WTC11 (cell line): ENCODE measurements at regions not wholly inside any gene's neighbourhood (a gene's known extent, or its start where the extent isn't known, plus 50 kb on each side); places are given as distances from the start of the nearest gene placed in this dataset.

Source experiments
- ATAC-seq: fragments of 200-7000 bp; cut with Tn5 transposase; 2 replicates; pipeline ENCODE4 v1.10.0; 2021; ENCODE audit warnings: mild to moderate bottlenecking, moderate library complexity
- CTCF ChIA-PET: fragments of 300-600 bp; sonication (Branson Sonifier 250); formaldehyde crosslinking; loops from one replicate; lab custom pipeline; 2021; ENCODE audit warnings: antibody characterized with exemption; lab: Charles Lee
- POLR2A ChIA-PET: fragments of 350-600 bp; sonication (Branson Sonifier 250); formaldehyde crosslinking; loops from one replicate; lab custom pipeline; 2021; ENCODE audit warnings: antibody characterized with exemption; lab: Charles Lee
- DNase-seq: peaks from one replicate; pipeline ENCODE4 v3.0.0; 2021; ENCODE audit warnings: low spot score
- H3K27ac Mint-ChIP-seq: 2 replicates; pipeline ENCODE4 v1.8.0; 2021; ENCODE audit warnings: mixed read lengths
- H3K27me3 Mint-ChIP-seq: 2 replicates; pipeline ENCODE4 v1.8.0; 2021; ENCODE audit warnings: low read depth, mild to moderate bottlenecking, moderate library complexity, mixed read lengths
- H3K36me3 Mint-ChIP-seq: 2 replicates; pipeline ENCODE4 v1.8.0; 2021; ENCODE audit warnings: mixed read lengths
- H3K4me1 Mint-ChIP-seq: 2 replicates; pipeline ENCODE4 v1.8.0; 2022; ENCODE audit warnings: mixed read lengths
- H3K4me3 Mint-ChIP-seq: 2 replicates; pipeline ENCODE4 v1.8.0; 2021; ENCODE audit warnings: mild to moderate bottlenecking, moderate library complexity, mixed read lengths
- H3K9me3 Mint-ChIP-seq: 2 replicates; pipeline ENCODE4 v1.8.0; 2021; ENCODE audit warnings: mixed read lengths
- ESRRA ChIP-seq: sonication (generic); formaldehyde crosslinking; IDR thresholded peaks from 2 replicates; pipeline ENCODE4 v1.8.1; 2022; ENCODE audit warnings: mild to moderate bottlenecking, missing genetic modification reagents, borderline replicate concordance
- ETV6 ChIP-seq: sonication (generic); formaldehyde crosslinking; IDR thresholded peaks from 2 replicates; pipeline ENCODE4 v1.8.1; 2022; ENCODE audit warnings: mild to moderate bottlenecking, missing genetic modification reagents
- FOXK1 ChIP-seq: sonication (generic); formaldehyde crosslinking; IDR thresholded peaks from 2 replicates; pipeline ENCODE4 v1.8.0; 2022; ENCODE audit warnings: mild to moderate bottlenecking, moderate library complexity, missing genetic modification reagents
- HMGA2 ChIP-seq: fragments of 250-450 bp; sonication (Bioruptor Pico); IDR thresholded peaks from 2 replicates; pipeline ENCODE4 v1.4.0; 2021; ENCODE audit warnings: mild to moderate bottlenecking, moderate library complexity
- IRF2 ChIP-seq: sonication (generic); formaldehyde crosslinking; IDR thresholded peaks from 2 replicates; pipeline ENCODE4 v1.8.0; 2022; ENCODE audit warnings: low read depth, missing genetic modification reagents, borderline replicate concordance
- JUN ChIP-seq: sonication (generic); formaldehyde crosslinking; IDR thresholded peaks from 2 replicates; pipeline ENCODE4 v1.8.0; 2023; ENCODE audit warnings: mild to moderate bottlenecking, missing genetic modification reagents
- MYBL2 ChIP-seq: sonication (generic); formaldehyde crosslinking; IDR thresholded peaks from 2 replicates; pipeline ENCODE4 v1.8.1; 2023; ENCODE audit warnings: mild to moderate bottlenecking, moderate library complexity, missing genetic modification reagents
- NR3C1 ChIP-seq: sonication (generic); formaldehyde crosslinking; conservative IDR thresholded peaks from 2 replicates; pipeline ENCODE4 v1.8.1; 2023; ENCODE audit warnings: low read depth, mild to moderate bottlenecking, missing genetic modification reagents
- SMAD3 ChIP-seq: sonication (generic); formaldehyde crosslinking; IDR thresholded peaks from 2 replicates; pipeline ENCODE4 v1.8.0; 2022; ENCODE audit warnings: missing genetic modification reagents, mild to moderate bottlenecking, borderline replicate concordance
- ZNF138 ChIP-seq: sonication (generic); formaldehyde crosslinking; conservative IDR thresholded peaks from 2 replicates; pipeline ENCODE4 v1.8.1; 2022; ENCODE audit warnings: mild to moderate bottlenecking, moderate library complexity, missing genetic modification reagents
- ZNF232 ChIP-seq: sonication (generic); formaldehyde crosslinking; IDR thresholded peaks from 2 replicates; pipeline ENCODE4 v1.8.0; 2022; ENCODE audit warnings: mild to moderate bottlenecking, missing genetic modification reagents
- TF ChIP-seq, protein P1 (sequence below): sonication (generic); formaldehyde crosslinking; IDR thresholded peaks from 2 replicates; pipeline ENCODE4 v1.8.1; 2023; ENCODE audit warnings: mild to moderate bottlenecking, missing genetic modification reagents, borderline replicate concordance
- TF ChIP-seq, protein P2 (sequence below): sonication (generic); formaldehyde crosslinking; IDR thresholded peaks from 2 replicates; pipeline ENCODE4 v1.8.1; 2022; ENCODE audit warnings: mild to moderate bottlenecking, moderate library complexity, missing genetic modification reagents
- TF ChIP-seq, protein P3 (sequence below): sonication (generic); formaldehyde crosslinking; conservative IDR thresholded peaks from 2 replicates; pipeline ENCODE4 v1.8.1; 2022; ENCODE audit warnings: mild to moderate bottlenecking, missing genetic modification reagents
- TF ChIP-seq, protein P4 (sequence below): sonication (generic); formaldehyde crosslinking; IDR thresholded peaks from 2 replicates; pipeline ENCODE4 v1.8.0; 2022; ENCODE audit warnings: missing genetic modification reagents
- TF ChIP-seq, protein P5 (sequence below): fragments of 200-600 bp; IDR thresholded peaks from 2 replicates; pipeline ENCODE4 v1.8.0; 2022; ENCODE audit warnings: antibody characterized with exemption
- TF ChIP-seq, protein P6 (sequence below): sonication (generic); formaldehyde crosslinking; IDR thresholded peaks from 2 replicates; pipeline ENCODE4 v1.8.0; 2022; ENCODE audit warnings: mild to moderate bottlenecking, missing genetic modification reagents
- TF ChIP-seq, protein P7 (sequence below): sonication (generic); formaldehyde crosslinking; IDR thresholded peaks from 2 replicates; pipeline ENCODE4 v1.8.1; 2022; ENCODE audit warnings: mild to moderate bottlenecking, missing genetic modification reagents, moderate library complexity, borderline replicate concordance
- TF ChIP-seq, protein P8 (sequence below): sonication (generic); formaldehyde crosslinking; IDR thresholded peaks from 2 replicates; pipeline ENCODE4 v1.8.1; 2023; ENCODE audit warnings: mild to moderate bottlenecking, missing genetic modification reagents

DNA sequence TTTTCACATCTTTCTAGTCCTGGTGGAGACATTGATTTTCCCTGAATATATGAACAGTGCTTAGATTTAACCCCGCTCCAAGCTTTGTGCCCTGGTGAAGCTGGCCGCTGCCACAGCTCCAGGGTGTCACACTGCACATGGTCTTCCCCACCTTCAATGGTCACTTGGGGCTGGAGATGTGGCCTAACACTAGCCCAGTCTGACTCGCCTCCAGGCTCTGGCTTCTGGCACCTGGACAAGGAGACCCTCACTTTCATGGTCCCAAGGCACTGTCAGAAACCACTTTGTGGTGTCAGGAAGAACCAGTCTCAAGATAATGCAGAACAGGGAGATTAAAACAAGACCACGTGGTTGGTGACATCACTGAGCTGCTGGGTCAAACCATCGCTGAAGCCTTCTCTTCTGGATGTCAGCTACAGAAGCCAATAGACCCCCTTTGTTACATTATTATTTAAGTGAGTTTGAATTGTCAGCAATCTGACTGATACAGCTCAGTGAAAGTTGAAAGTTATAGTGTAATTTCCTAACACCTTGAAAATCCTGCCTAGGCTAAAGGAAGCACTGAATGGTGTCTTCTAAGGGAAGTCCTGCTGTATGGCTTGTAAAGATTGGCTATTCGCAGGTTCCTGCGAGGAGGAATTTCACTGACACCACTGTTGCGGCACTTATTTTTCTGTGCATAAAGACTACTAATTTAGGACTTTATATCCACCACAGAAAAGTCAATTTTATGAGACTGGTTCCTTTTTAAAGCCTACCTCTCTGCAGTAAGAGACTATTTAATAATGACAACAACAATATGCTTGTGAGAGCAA is 55.0 kb upstream of the CTDP1 start (continued):
- TF ChIP-seq, protein P1, sequence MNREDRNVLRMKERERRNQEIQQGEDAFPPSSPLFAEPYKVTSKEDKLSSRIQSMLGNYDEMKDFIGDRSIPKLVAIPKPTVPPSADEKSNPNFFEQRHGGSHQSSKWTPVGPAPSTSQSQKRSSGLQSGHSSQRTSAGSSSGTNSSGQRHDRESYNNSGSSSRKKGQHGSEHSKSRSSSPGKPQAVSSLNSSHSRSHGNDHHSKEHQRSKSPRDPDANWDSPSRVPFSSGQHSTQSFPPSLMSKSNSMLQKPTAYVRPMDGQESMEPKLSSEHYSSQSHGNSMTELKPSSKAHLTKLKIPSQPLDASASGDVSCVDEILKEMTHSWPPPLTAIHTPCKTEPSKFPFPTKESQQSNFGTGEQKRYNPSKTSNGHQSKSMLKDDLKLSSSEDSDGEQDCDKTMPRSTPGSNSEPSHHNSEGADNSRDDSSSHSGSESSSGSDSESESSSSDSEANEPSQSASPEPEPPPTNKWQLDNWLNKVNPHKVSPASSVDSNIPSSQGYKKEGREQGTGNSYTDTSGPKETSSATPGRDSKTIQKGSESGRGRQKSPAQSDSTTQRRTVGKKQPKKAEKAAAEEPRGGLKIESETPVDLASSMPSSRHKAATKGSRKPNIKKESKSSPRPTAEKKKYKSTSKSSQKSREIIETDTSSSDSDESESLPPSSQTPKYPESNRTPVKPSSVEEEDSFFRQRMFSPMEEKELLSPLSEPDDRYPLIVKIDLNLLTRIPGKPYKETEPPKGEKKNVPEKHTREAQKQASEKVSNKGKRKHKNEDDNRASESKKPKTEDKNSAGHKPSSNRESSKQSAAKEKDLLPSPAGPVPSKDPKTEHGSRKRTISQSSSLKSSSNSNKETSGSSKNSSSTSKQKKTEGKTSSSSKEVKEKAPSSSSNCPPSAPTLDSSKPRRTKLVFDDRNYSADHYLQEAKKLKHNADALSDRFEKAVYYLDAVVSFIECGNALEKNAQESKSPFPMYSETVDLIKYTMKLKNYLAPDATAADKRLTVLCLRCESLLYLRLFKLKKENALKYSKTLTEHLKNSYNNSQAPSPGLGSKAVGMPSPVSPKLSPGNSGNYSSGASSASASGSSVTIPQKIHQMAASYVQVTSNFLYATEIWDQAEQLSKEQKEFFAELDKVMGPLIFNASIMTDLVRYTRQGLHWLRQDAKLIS (CRISPR knock-in tag): no peak
- TF ChIP-seq, protein P2, sequence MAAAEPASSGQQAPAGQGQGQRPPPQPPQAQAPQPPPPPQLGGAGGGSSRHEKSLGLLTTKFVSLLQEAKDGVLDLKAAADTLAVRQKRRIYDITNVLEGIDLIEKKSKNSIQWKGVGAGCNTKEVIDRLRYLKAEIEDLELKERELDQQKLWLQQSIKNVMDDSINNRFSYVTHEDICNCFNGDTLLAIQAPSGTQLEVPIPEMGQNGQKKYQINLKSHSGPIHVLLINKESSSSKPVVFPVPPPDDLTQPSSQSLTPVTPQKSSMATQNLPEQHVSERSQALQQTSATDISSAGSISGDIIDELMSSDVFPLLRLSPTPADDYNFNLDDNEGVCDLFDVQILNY: no peak
- TF ChIP-seq FOXK1 (CRISPR knock-in tag) (no peak), IRF2 (CRISPR knock-in tag) (no peak), NR3C1 (no peak)
- TF ChIP-seq, protein P3, sequence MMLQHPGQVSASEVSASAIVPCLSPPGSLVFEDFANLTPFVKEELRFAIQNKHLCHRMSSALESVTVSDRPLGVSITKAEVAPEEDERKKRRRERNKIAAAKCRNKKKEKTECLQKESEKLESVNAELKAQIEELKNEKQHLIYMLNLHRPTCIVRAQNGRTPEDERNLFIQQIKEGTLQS (CRISPR knock-in tag): no peak

DNA sequence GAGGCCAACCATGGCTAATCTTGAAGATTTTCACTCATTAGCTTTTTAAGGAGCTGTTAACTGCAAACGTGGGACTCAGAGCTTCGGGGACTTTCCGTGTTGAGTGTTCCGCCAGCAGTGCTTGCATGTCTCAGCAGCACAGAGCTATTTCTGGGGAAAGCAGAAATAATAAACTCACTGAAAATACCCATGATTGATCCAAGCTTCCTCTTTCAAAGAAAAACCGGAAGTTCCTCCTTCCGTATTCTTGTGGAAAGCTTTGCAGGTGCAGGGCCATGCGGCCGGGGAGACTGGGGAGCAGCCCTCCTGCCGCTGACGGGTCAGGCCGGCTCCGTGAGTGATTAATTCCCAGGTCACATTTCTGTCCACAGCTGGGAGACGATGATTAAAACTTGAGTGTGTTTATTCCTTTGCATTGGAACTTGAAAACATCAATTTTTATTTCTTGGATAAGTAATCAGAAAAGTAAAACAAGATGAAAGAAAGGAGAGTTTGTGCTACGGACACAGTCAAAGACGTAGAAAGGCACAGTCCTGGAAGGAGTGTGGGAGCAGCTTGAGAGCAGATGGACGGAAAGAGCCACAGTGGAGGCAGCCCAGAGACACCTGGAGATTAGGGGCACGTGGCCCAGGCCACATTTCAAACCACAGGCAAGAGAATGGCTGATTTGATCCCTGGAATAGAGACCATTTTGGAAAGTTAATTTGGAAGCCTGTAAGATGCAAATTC is 54.2 kb upstream of the CTDP1 start:
- CTCF ChIA-PET: interaction anchor here (0.8 to 1.8 kb wide), 2 partner anchors 245 to 247 kb away, joined by 3 to 5 read pairs; no protein-coding TSS in a partner anchor

More for the DNA sequence above, 54.2 kb upstream of the CTDP1 start:
- ATAC-seq (no peak), DNase-seq (no peak)
- H3K4me1 Mint-ChIP-seq: peaks cover 20% of the 10 kb centered on the region
- no peaks in the 10 kb centered on the region for H3K9me3 Mint-ChIP-seq
- POLR2A ChIA-PET: no interaction called here
- no peak overlapping the region for H3K4me3 Mint-ChIP-seq
- H3K27ac Mint-ChIP-seq: no peak overlapping the region
- 0 out of 2 replicates have a peak, but pooled peaks cover 2% of the 10 kb centered on the region for H3K27me3 Mint-ChIP-seq
- no peaks in the 10 kb centered on the region for H3K36me3 Mint-ChIP-seq
- TF ChIP-seq, protein P4, sequence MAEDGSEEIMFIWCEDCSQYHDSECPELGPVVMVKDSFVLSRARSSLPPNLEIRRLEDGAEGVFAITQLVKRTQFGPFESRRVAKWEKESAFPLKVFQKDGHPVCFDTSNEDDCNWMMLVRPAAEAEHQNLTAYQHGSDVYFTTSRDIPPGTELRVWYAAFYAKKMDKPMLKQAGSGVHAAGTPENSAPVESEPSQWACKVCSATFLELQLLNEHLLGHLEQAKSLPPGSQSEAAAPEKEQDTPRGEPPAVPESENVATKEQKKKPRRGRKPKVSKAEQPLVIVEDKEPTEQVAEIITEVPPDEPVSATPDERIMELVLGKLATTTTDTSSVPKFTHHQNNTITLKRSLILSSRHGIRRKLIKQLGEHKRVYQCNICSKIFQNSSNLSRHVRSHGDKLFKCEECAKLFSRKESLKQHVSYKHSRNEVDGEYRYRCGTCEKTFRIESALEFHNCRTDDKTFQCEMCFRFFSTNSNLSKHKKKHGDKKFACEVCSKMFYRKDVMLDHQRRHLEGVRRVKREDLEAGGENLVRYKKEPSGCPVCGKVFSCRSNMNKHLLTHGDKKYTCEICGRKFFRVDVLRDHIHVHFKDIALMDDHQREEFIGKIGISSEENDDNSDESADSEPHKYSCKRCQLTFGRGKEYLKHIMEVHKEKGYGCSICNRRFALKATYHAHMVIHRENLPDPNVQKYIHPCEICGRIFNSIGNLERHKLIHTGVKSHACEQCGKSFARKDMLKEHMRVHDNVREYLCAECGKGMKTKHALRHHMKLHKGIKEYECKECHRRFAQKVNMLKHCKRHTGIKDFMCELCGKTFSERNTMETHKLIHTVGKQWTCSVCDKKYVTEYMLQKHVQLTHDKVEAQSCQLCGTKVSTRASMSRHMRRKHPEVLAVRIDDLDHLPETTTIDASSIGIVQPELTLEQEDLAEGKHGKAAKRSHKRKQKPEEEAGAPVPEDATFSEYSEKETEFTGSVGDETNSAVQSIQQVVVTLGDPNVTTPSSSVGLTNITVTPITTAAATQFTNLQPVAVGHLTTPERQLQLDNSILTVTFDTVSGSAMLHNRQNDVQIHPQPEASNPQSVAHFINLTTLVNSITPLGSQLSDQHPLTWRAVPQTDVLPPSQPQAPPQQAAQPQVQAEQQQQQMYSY (CRISPR knock-in tag): no peak
- TF ChIP-seq FOXK1 (CRISPR knock-in tag) (no peak), MYBL2 (CRISPR knock-in tag) (no peak), ESRRA (no peak), JUN (CRISPR knock-in tag) (no peak), ZNF232 (CRISPR knock-in tag) (no peak), NR3C1 (no peak), HMGA2 (CRISPR knock-in tag) (no peak), ZNF138 (CRISPR knock-in tag) (no peak), ETV6 (no peak), SMAD3 (CRISPR knock-in tag) (no peak)
- TF ChIP-seq, protein P5, sequence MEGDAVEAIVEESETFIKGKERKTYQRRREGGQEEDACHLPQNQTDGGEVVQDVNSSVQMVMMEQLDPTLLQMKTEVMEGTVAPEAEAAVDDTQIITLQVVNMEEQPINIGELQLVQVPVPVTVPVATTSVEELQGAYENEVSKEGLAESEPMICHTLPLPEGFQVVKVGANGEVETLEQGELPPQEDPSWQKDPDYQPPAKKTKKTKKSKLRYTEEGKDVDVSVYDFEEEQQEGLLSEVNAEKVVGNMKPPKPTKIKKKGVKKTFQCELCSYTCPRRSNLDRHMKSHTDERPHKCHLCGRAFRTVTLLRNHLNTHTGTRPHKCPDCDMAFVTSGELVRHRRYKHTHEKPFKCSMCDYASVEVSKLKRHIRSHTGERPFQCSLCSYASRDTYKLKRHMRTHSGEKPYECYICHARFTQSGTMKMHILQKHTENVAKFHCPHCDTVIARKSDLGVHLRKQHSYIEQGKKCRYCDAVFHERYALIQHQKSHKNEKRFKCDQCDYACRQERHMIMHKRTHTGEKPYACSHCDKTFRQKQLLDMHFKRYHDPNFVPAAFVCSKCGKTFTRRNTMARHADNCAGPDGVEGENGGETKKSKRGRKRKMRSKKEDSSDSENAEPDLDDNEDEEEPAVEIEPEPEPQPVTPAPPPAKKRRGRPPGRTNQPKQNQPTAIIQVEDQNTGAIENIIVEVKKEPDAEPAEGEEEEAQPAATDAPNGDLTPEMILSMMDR: no peak
- TF ChIP-seq, protein P6, sequence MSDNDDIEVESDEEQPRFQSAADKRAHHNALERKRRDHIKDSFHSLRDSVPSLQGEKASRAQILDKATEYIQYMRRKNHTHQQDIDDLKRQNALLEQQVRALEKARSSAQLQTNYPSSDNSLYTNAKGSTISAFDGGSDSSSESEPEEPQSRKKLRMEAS (CRISPR knock-in tag): no peak
- TF ChIP-seq, protein P7, sequence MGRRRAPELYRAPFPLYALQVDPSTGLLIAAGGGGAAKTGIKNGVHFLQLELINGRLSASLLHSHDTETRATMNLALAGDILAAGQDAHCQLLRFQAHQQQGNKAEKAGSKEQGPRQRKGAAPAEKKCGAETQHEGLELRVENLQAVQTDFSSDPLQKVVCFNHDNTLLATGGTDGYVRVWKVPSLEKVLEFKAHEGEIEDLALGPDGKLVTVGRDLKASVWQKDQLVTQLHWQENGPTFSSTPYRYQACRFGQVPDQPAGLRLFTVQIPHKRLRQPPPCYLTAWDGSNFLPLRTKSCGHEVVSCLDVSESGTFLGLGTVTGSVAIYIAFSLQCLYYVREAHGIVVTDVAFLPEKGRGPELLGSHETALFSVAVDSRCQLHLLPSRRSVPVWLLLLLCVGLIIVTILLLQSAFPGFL (CRISPR knock-in tag): no peak
- TF ChIP-seq, protein P8, sequence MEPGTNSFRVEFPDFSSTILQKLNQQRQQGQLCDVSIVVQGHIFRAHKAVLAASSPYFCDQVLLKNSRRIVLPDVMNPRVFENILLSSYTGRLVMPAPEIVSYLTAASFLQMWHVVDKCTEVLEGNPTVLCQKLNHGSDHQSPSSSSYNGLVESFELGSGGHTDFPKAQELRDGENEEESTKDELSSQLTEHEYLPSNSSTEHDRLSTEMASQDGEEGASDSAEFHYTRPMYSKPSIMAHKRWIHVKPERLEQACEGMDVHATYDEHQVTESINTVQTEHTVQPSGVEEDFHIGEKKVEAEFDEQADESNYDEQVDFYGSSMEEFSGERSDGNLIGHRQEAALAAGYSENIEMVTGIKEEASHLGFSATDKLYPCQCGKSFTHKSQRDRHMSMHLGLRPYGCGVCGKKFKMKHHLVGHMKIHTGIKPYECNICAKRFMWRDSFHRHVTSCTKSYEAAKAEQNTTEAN (CRISPR knock-in tag): no peak
